Keratinocyte (primary cell): ENCODE measurements at regions not wholly inside any gene's neighbourhood (a gene's known extent, or its start where the extent isn't known, plus 50 kb on each side); places are given as distances from the start of the nearest gene placed in this dataset.

Source experiments
- DNase-seq: peaks from one replicate; pipeline ENCODE4 v3.0.0-alpha.2; 2011; ENCODE audit warnings: low read depth, missing footprints, low spot score
- FAIRE-seq: peaks from 2 replicates; lab custom pipeline; 2011; peaks lifted over from hg19 to GRCh38; lab: Jason Lieb, UNC
- H2AFZ ChIP-seq: 2 replicates; pipeline ENCODE4 v1.6.0; 2012; ENCODE audit warnings: low read length, control low read depth, inconsistent platforms; ENCODE audit not compliant: control insufficient read depth
- H3K27ac ChIP-seq: 2 replicates; pipeline ENCODE4 v1.5.1; 2011; ENCODE audit warnings: low read length; ENCODE audit not compliant: control insufficient read depth, insufficient read depth
- H3K27me3 ChIP-seq: 3 replicates; pipeline ENCODE4 v1.6.0; 2011; ENCODE audit warnings: low read length; ENCODE audit not compliant: control insufficient read depth, insufficient read depth; ENCODE audit errors: extremely low read depth
- H3K36me3 ChIP-seq, 2 experiments: 2 replicates in 1 of 2; 3 replicates in 1 of 2; pipeline ENCODE4 v1.5.1; 2011; ENCODE audit warnings: low read length in 2 of 2, mild to moderate bottlenecking in 1 of 2; ENCODE audit not compliant: control insufficient read depth in 2 of 2, insufficient read depth in 2 of 2; ENCODE audit errors: extremely low read depth in 1 of 2
- H3K4me1 ChIP-seq: 3 replicates; pipeline ENCODE4 v1.5.1; 2011; ENCODE audit warnings: low read length; ENCODE audit not compliant: control insufficient read depth, insufficient read depth; ENCODE audit errors: extremely low read depth
- H3K4me2 ChIP-seq: 3 replicates; pipeline ENCODE4 v1.6.0; 2011; ENCODE audit warnings: low read depth, low read length; ENCODE audit not compliant: control insufficient read depth, insufficient read depth; ENCODE audit errors: extremely low read depth
- H3K4me3 ChIP-seq, 3 experiments: fragments of 200-600 bp in 1 of 3; sonication (generic) in 1 of 3; 2 replicates in 2 of 3; 3 replicates in 1 of 3; pipeline ENCODE4 v1.5.1; 2011 to 2016; ENCODE audit warnings: low read length in 3 of 3, mild to moderate bottlenecking in 3 of 3, control low read depth in 2 of 3, inconsistent platforms in 1 of 3, low read depth in 1 of 3, mixed read lengths in 1 of 3, mixed run types in 1 of 3, moderate library complexity in 1 of 3; ENCODE audit not compliant: control insufficient read depth in 2 of 3, insufficient read depth in 2 of 3; ENCODE audit errors: extremely low read depth in 1 of 3
- H3K79me2 ChIP-seq: 2 replicates; pipeline ENCODE4 v1.6.0; 2012; ENCODE audit warnings: low read length; ENCODE audit not compliant: control insufficient read depth, insufficient read depth
- H3K9ac ChIP-seq: 3 replicates; pipeline ENCODE4 v1.6.0; 2011; ENCODE audit warnings: low read length; ENCODE audit not compliant: control insufficient read depth, insufficient read depth; ENCODE audit errors: extremely low read depth
- H3K9me1 ChIP-seq: 3 replicates; pipeline ENCODE4 v1.6.0; 2011; ENCODE audit warnings: low read length; ENCODE audit not compliant: control insufficient read depth, insufficient read depth; ENCODE audit errors: extremely low read depth
- H3K9me3 ChIP-seq: 2 replicates; pipeline ENCODE4 v1.5.1; 2012; ENCODE audit warnings: low read depth, low read length; ENCODE audit not compliant: control insufficient read depth
- H4K20me1 ChIP-seq: 3 replicates; pipeline ENCODE4 v1.6.0; 2011; ENCODE audit warnings: low read length; ENCODE audit not compliant: control insufficient read depth, insufficient read depth; ENCODE audit errors: extremely low read depth
- CTCF ChIP-seq, 3 experiments: IDR thresholded peaks in 1 of 3; conservative IDR thresholded peaks in 1 of 3; optimal IDR thresholded peaks in 1 of 3; 2 replicates in 2 of 3; 3 replicates in 1 of 3; pipeline versions ENCODE3 to v1.5.1; 2011; ENCODE audit warnings: low read length in 3 of 3, mild to moderate bottlenecking in 3 of 3, moderate library complexity in 2 of 3, control low read depth in 1 of 3, inconsistent platforms in 1 of 3; ENCODE audit not compliant: insufficient read depth in 2 of 3; ENCODE audit errors: extremely low read depth in 1 of 3
- EZH2 ChIP-seq: IDR thresholded peaks from one replicate; pipeline ENCODE4 v1.6.1; 2012; ENCODE audit warnings: inconsistent platforms, mild to moderate bottlenecking, low read length, moderate library complexity
- dilution Hi-C: fragments of 300-500 bp; cut with MboI; formaldehyde crosslinking; loops from one replicate; pipeline ENCODE4 v1.7.0; 2020; ENCODE audit warnings: low sequenced_read_pairs; ENCODE audit not compliant: extremely low pct_ligation_motif_present

GRCh38 chr2:103738606-103739005, 976.8 kb downstream of the TMEM182 start:
- no peaks in the 10 kb centered on the region for H3K36me3 ChIP-seq
- H3K4me1 ChIP-seq = no peaks in the 10 kb centered on the region
- dilution Hi-C loops = no loop called here
- no peak overlapping the region for H3K9ac ChIP-seq
- no peaks in the 10 kb centered on the region for H3K9me1 ChIP-seq
- no peak overlapping the region for H3K27ac ChIP-seq
- no peak for DNase-seq
- peaks cover under 1% of the 10 kb centered on the region for H3K9me3 ChIP-seq
- H3K27me3 ChIP-seq = no peaks in the 10 kb centered on the region
- FAIRE-seq = no peak
- H3K79me2 ChIP-seq = no peaks in the 10 kb centered on the region
- no peaks in the 10 kb centered on the region for H4K20me1 ChIP-seq
- no peak for TF ChIP-seq CTCF (optimal IDR thresholded peaks at IDR 0.05 in 1 of 3, IDR thresholded peaks at IDR 0.05 in 1 of 3, conservative IDR thresholded peaks at IDR 0.05 in 1 of 3; ENCODE audit: extremely low read depth in 1 of 3, insufficient read depth in 2 of 3, low read length in 3 of 3)
- no peak overlapping the region for H3K4me3 ChIP-seq
- H3K4me2 ChIP-seq = no peak overlapping the region
- no peak overlapping the region for H2AFZ ChIP-seq

GRCh38 chr2:103739186-103739585, 977.4 kb downstream of the TMEM182 start:
- H3K9ac ChIP-seq = no peak overlapping the region
- no peaks in the 10 kb centered on the region for H3K9me1 ChIP-seq
- H3K79me2 ChIP-seq = no peaks in the 10 kb centered on the region
- DNase-seq (no peak), FAIRE-seq (no peak)
- H3K4me2 ChIP-seq = no peak overlapping the region
- no peaks in the 10 kb centered on the region for H3K4me1 ChIP-seq
- no peak overlapping the region for H2AFZ ChIP-seq
- no peak overlapping the region for H3K4me3 ChIP-seq
- no peaks in the 10 kb centered on the region for H3K36me3 ChIP-seq
- H3K27ac ChIP-seq = no peak overlapping the region
- no peaks in the 10 kb centered on the region for H3K27me3 ChIP-seq
- no peaks in the 10 kb centered on the region for H3K9me3 ChIP-seq
- dilution Hi-C loops = no loop called here
- H4K20me1 ChIP-seq = no peaks in the 10 kb centered on the region
- TF ChIP-seq CTCF (optimal IDR thresholded peaks at IDR 0.05 in 1 of 3, IDR thresholded peaks at IDR 0.05 in 1 of 3, conservative IDR thresholded peaks at IDR 0.05 in 1 of 3; ENCODE audit: extremely low read depth in 1 of 3, insufficient read depth in 2 of 3, low read length in 3 of 3) (no peak), EZH2 (no peak)
